ENCODE measurements at regions not wholly inside any gene's neighbourhood (a gene's known extent, or its start where the extent isn't known, plus 50 kb on each side); places are given as distances from the start of the nearest gene placed in this dataset.

DNA sequence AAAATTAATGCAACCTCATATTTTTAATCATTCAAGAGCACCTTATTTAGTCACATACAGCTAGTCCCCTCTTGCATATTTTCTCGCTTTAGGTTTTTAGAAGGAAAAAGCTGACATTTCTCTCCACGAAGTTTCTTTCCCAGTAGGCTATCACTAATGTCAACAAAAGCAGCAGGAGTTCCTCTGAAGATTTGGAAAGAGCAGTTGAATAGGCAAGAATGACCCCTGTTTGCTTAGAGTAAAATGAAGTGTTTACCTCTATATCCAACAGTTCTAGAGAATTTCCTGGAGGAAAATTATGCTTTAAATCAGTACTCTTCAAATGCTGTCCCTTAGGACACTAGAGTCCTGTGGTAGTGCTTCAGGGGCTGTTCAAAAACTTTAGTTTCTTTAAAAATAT, 188.1 kb upstream of the PRKD1 start:
- Histone ChIP-seq H3K9me3 (ENCODE audit: control insufficient read depth, low read length) (no peaks in the 10 kb centered on the region), H3K4me3 (ENCODE audit: extremely low read depth, insufficient read depth, low read length, poor library complexity, severe bottlenecking) (no peak overlapping the region), H3K4me1 (ENCODE audit: control insufficient read depth, insufficient read depth, low read length, poor library complexity, severe bottlenecking) (no peaks in the 10 kb centered on the region), H3K27ac (ENCODE audit: low read depth, low read length, severe bottlenecking) (no peak overlapping the region), H3K36me3 (ENCODE audit: control insufficient read depth, insufficient read depth, low read length) (no peaks in the 10 kb centered on the region)
- WGBS, 2 experiments (ENCODE audit: insufficient coverage in 2 of 2), result 17% methylated on average over 2 of the region's 2 CpGs; no CpG with 5 or more reads in 1 of the 2 experiments

DNA sequence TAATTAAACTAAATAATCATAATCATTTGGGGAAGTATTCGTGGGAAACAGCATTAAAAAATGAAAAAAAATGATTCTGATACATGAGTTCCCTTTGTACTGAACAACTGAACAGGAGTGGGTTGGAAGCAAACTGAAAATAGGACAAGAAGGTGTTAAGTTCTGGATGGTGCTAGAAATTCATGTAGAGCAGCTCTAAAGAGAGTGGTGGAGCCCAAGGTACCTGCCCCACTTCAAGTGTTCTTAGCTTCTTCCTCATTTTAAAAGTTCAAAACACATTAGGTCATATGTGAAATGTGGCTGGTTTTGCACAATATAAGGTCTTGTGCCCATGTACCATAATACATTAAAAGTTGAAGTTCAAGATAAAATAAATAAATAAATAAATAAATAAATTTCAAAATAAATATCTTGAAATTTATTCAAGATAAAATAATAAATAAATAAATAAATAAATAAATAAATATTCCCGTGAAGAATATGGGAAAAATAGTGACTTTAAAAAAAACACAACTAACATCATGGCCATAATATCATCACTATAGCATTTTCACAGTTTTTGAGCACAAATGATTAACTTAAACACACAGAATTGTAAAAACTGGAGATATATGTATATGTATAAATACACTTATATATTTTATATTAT, 191.5 kb upstream of the PRKD1 start:
- no CpG with 5 or more reads among the region's 2 CpGs for WGBS, 2 experiments (ENCODE audit: insufficient coverage in 2 of 2)
- Histone ChIP-seq H3K27ac (ENCODE audit: low read depth, low read length, severe bottlenecking) (no peak overlapping the region), H3K4me3 (ENCODE audit: extremely low read depth, insufficient read depth, low read length, poor library complexity, severe bottlenecking) (no peak overlapping the region), H3K36me3 (ENCODE audit: control insufficient read depth, insufficient read depth, low read length) (no peaks in the 10 kb centered on the region), H3K9me3 (ENCODE audit: control insufficient read depth, low read length) (no peaks in the 10 kb centered on the region), H3K4me1 (ENCODE audit: control insufficient read depth, insufficient read depth, low read length, poor library complexity, severe bottlenecking) (no peaks in the 10 kb centered on the region)

DNA sequence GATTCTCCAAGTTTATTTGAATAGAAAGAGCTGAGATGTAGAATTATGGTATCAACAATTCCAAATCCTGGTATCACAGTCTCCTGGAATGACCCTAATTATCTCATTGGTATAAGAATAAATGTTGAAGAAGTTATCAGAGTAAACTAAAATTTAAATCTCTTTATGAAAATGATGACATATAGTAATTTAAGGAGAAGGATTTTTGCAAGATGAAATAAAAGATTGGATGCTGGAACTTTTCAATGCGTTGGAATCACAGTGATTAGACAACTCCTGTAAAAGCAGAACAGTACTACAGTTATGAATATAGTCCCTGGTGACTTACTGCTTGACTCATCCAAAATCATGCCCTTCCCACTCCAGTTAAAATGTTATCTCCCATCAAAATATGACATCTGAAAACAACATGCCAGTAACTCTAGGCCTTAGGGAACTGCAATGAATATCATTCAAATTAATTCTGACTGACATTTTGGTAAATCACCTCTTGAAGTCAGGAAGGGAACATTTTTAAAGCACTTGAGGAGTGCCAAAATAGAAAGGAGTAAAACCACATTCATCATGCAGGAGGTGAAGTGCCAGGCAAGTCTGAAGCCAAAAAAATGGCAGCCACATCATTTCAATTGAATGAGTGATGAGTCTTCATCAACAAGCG, 197.8 kb upstream of the PRKD1 start:
- 80 to 86% methylated on average over 1 of the region's 2 CpGs for WGBS, 2 experiments (ENCODE audit: insufficient coverage in 2 of 2)
- no peak overlapping the region for H3K27ac ChIP-seq (ENCODE audit: low read depth, low read length, severe bottlenecking)
- no peaks in the 10 kb centered on the region for H3K36me3 ChIP-seq (ENCODE audit: control insufficient read depth, insufficient read depth, low read length)
- H3K4me3 ChIP-seq (ENCODE audit: extremely low read depth, insufficient read depth, low read length, poor library complexity, severe bottlenecking), result no peak overlapping the region
- H3K9me3 ChIP-seq (ENCODE audit: control insufficient read depth, low read length), result no peaks in the 10 kb centered on the region
- no peaks in the 10 kb centered on the region for H3K4me1 ChIP-seq (ENCODE audit: control insufficient read depth, insufficient read depth, low read length, poor library complexity, severe bottlenecking)

DNA sequence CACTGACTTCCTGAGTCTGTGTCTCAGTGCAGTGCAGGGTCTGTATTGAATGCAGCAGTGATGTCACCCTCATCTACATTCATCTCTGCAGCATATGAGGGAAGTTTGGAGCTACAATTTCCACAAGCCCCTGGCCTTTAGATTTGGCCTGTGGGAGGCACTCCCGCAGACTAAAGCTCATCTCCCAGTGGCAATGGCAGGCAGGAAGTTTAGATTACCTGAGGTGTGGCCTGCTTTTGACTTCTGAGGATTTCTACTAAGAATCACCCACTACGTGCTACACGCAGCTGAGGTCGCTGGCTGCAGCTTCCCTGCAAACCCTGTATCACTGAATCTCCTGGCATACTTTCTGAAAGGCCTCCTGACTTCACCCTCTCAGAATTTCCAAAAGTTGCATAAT, 202.2 kb upstream of the PRKD1 start:
- no peaks in the 10 kb centered on the region for H3K9me3 ChIP-seq (ENCODE audit: control insufficient read depth, low read length)
- no peaks in the 10 kb centered on the region for H3K36me3 ChIP-seq (ENCODE audit: control insufficient read depth, insufficient read depth, low read length)
- WGBS, 2 experiments (ENCODE audit: insufficient coverage in 2 of 2), result 66 to 83% methylated on average over 3 of the region's 4 CpGs
- no peaks in the 10 kb centered on the region for H3K4me1 ChIP-seq (ENCODE audit: control insufficient read depth, insufficient read depth, low read length, poor library complexity, severe bottlenecking)
- no peak overlapping the region for H3K4me3 ChIP-seq (ENCODE audit: extremely low read depth, insufficient read depth, low read length, poor library complexity, severe bottlenecking)
- no peak overlapping the region for H3K27ac ChIP-seq (ENCODE audit: low read depth, low read length, severe bottlenecking)

DNA sequence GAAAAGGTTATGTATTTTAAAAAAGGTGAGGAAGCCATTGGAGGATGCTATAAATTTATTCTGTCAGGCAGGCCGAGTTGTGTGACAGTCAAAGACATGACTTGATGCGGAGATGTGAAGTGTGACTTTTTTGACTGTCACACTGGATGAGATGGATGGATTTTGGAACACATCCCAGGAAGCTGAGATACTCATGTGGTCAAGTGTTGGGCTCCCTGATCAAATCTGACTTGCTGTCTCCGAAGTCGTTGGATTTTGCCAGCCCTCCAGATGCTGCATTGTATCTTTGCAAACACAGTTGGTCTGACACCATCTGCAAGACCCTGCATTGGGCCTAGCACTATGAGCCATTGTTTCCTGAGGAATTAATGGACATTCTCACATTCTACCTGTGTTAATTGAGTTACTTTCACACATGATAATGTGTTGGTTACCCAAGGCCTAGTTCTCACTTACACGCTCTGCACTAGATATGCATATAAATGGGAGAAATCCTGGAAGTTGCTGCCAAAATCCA, 204.0 kb upstream of the PRKD1 start:
- Histone ChIP-seq H3K27ac (ENCODE audit: low read depth, low read length, severe bottlenecking) (no peak overlapping the region), H3K36me3 (ENCODE audit: control insufficient read depth, insufficient read depth, low read length) (no peaks in the 10 kb centered on the region), H3K4me1 (ENCODE audit: control insufficient read depth, insufficient read depth, low read length, poor library complexity, severe bottlenecking) (no peaks in the 10 kb centered on the region), H3K9me3 (ENCODE audit: control insufficient read depth, low read length) (no peaks in the 10 kb centered on the region), H3K4me3 (ENCODE audit: extremely low read depth, insufficient read depth, low read length, poor library complexity, severe bottlenecking) (no peak overlapping the region)
- 78 to 90% methylated on average over 4 of the region's 5 CpGs for WGBS, 2 experiments (ENCODE audit: insufficient coverage in 2 of 2)

DNA sequence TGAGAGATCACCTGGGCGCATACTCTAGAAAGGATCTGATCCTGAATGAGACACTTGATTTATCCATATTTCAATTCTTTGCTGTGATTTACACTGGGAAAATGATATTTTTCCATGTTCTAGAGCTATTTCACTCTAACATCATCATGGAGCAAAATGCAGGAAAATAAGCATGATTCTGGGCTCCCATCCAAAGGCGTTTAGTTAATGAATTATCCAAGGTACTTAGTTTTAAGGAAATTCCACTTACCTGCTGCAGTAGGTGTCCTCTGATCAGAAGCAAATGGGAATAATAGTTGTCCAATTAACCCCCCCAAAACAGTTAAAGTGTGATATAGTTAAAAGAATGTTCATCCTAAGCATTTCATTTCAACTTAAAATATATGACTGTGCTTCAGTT, 204.5 kb upstream of the PRKD1 start:
- no peaks in the 10 kb centered on the region for H3K36me3 ChIP-seq (ENCODE audit: control insufficient read depth, insufficient read depth, low read length)
- no peak overlapping the region for H3K27ac ChIP-seq (ENCODE audit: low read depth, low read length, severe bottlenecking)
- WGBS, 2 experiments (ENCODE audit: insufficient coverage in 2 of 2), result no CpG with 5 or more reads among the region's 2 CpGs
- H3K4me3 ChIP-seq (ENCODE audit: extremely low read depth, insufficient read depth, low read length, poor library complexity, severe bottlenecking), result no peak overlapping the region
- H3K9me3 ChIP-seq (ENCODE audit: control insufficient read depth, low read length), result no peaks in the 10 kb centered on the region
- no peaks in the 10 kb centered on the region for H3K4me1 ChIP-seq (ENCODE audit: control insufficient read depth, insufficient read depth, low read length, poor library complexity, severe bottlenecking)

DNA sequence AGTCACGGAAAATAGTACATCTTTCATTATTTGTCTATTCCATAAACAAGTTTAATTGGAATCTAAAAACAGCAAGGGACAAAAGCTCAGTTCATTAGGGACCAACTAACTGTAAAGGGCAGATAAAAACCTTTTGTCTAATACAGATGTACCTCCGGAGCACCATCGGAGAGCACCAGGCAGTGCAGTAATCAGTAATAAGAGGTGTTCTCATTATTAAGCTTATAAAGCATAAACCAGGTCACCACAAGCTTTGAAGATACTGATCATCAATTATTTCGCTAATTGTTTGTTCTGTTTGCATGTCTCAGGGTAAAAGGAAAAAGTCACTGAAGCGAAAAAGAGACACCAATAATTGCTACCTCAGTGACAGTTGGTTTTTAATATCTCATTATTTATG, 207.3 kb upstream of the PRKD1 start:
- Histone ChIP-seq H3K4me3 (ENCODE audit: extremely low read depth, insufficient read depth, low read length, poor library complexity, severe bottlenecking) (no peak overlapping the region), H3K36me3 (ENCODE audit: control insufficient read depth, insufficient read depth, low read length) (no peaks in the 10 kb centered on the region), H3K9me3 (ENCODE audit: control insufficient read depth, low read length) (no peaks in the 10 kb centered on the region), H3K4me1 (ENCODE audit: control insufficient read depth, insufficient read depth, low read length, poor library complexity, severe bottlenecking) (no peaks in the 10 kb centered on the region), H3K27ac (ENCODE audit: low read depth, low read length, severe bottlenecking) (no peak overlapping the region)
- WGBS, 2 experiments (ENCODE audit: insufficient coverage in 2 of 2), result 70 to 86% methylated on average over 1 to 2 of the region's 5 CpGs

DNA sequence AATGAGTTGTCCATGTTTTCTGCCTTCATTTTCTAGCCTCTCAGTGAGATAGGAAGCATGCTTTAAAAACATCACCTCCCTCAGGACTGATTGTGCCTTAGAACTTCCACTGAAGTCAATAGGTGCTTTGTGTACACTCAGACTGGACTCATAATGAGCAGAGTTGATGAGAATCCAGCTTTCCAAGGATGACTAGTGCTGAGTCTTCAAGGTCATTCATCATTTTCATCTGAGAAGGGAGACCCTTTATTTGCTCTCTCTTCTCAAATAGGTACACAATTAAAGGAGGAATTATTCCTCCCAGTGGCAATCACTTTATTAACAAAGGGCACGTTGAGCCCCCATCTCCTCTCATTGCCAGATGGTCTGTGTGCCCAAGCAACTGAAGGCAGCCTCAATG, 210.9 kb upstream of the PRKD1 start:
- WGBS, 2 experiments (ENCODE audit: insufficient coverage in 2 of 2), result 100% methylated on average over 1 of the region's 1 CpG
- H3K4me3 ChIP-seq (ENCODE audit: extremely low read depth, insufficient read depth, low read length, poor library complexity, severe bottlenecking), result no peak overlapping the region

DNA sequence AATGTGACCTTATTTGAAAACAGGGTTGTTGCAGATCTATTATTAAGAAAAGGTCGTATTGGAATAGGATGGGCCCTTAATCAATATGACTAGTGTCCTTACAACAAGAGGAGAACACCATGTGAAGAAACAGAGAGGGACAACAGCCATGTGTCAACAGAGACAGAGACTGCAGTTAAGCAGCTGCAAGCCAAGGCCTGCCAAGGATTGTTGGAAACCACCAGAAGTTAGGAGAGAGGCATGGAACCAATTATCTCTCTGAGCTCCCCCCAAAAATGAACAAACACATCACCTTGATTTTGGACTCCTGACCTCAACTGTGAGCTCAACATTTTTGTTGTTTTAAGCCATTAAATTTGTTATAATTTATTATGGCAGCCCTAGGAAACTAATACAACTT, 214.6 kb upstream of the PRKD1 start:
- H3K9me3 ChIP-seq (ENCODE audit: control insufficient read depth, low read length), result no peaks in the 10 kb centered on the region
- WGBS, 2 experiments (ENCODE audit: insufficient coverage in 2 of 2), result 57 to 63% methylated on average over 1 of the region's 1 CpG
- H3K36me3 ChIP-seq (ENCODE audit: control insufficient read depth, insufficient read depth, low read length), result no peaks in the 10 kb centered on the region
- no peaks in the 10 kb centered on the region for H3K4me1 ChIP-seq (ENCODE audit: control insufficient read depth, insufficient read depth, low read length, poor library complexity, severe bottlenecking)
- H3K4me3 ChIP-seq (ENCODE audit: extremely low read depth, insufficient read depth, low read length, poor library complexity, severe bottlenecking), result no peak overlapping the region
- no peak overlapping the region for H3K27ac ChIP-seq (ENCODE audit: low read depth, low read length, severe bottlenecking)

More for the DNA sequence above, 210.9 kb upstream of the PRKD1 start:
- Histone ChIP-seq H3K4me1 (ENCODE audit: control insufficient read depth, insufficient read depth, low read length, poor library complexity, severe bottlenecking) (no peaks in the 10 kb centered on the region), H3K27ac (ENCODE audit: low read depth, low read length, severe bottlenecking) (no peak overlapping the region), H3K36me3 (ENCODE audit: control insufficient read depth, insufficient read depth, low read length) (no peaks in the 10 kb centered on the region), H3K9me3 (ENCODE audit: control insufficient read depth, low read length) (no peaks in the 10 kb centered on the region)

DNA sequence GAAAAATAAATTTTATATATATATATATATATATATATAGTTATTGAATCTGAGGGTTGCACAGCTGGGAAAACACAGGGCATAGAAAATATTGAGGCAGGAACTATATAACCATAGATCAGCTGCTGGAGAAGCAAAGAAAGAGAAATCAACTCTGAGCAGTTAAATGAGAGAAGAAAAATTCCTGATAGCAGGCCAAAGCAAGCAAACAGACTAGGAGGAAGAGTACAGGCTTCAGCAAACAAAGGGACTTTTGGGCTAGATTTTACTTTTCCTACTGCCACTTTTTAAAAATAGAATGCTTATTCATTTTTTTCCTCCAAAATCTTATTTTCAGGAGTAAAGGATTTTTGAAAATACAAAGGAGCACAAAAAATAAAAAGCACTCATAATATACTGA, 216.0 kb upstream of the PRKD1 start:
- no peak overlapping the region for H3K4me3 ChIP-seq (ENCODE audit: extremely low read depth, insufficient read depth, low read length, poor library complexity, severe bottlenecking)
- no peaks in the 10 kb centered on the region for H3K36me3 ChIP-seq (ENCODE audit: control insufficient read depth, insufficient read depth, low read length)
- no peak overlapping the region for H3K27ac ChIP-seq (ENCODE audit: low read depth, low read length, severe bottlenecking)
- no peaks in the 10 kb centered on the region for H3K4me1 ChIP-seq (ENCODE audit: control insufficient read depth, insufficient read depth, low read length, poor library complexity, severe bottlenecking)
- H3K9me3 ChIP-seq (ENCODE audit: control insufficient read depth, low read length), result no peaks in the 10 kb centered on the region

DNA sequence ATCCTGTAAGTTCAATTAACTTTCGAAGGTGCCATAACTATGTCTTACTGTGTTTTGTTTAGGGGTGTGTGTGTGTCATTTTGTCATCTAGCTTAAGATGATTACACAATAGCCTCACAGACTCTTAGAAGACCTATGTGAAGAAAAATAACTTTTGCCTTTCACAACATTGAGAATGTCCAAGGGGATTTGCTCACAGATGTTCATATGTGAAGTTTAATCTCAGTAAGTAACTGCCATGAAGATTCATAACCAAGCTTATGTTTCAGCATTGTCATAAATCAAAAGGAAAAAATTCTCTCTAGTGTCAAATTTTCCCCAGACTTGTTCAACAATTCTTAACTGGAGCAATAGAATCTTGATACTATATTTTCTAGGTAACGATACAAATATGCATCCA, 226.1 kb upstream of the PRKD1 start:
- no peak overlapping the region for H3K4me3 ChIP-seq (ENCODE audit: extremely low read depth, insufficient read depth, low read length, poor library complexity, severe bottlenecking)
- no peaks in the 10 kb centered on the region for H3K4me1 ChIP-seq (ENCODE audit: control insufficient read depth, insufficient read depth, low read length, poor library complexity, severe bottlenecking)
- H3K27ac ChIP-seq (ENCODE audit: low read depth, low read length, severe bottlenecking), result no peak overlapping the region
- no peaks in the 10 kb centered on the region for H3K9me3 ChIP-seq (ENCODE audit: control insufficient read depth, low read length)
- H3K36me3 ChIP-seq (ENCODE audit: control insufficient read depth, insufficient read depth, low read length), result no peaks in the 10 kb centered on the region
- WGBS, 2 experiments (ENCODE audit: insufficient coverage in 2 of 2), result no CpG with 5 or more reads among the region's 2 CpGs
